Ovary (tissue), 3 donors: ENCODE measurements at regions not wholly inside any gene's neighbourhood (a gene's known extent, or its start where the extent isn't known, plus 50 kb on each side); places are given as distances from the start of the nearest gene placed in this dataset.

Experiments
- POLR2A ChIP-seq: fragments of 450-650 bp; IDR thresholded peaks from one replicate; pipeline ENCODE4 v1.6.1; 2017; ENCODE audit warnings: antibody characterized with exemption, mild to moderate bottlenecking, moderate library complexity
- TF ChIP-seq, protein P1 (sequence below), 3 donors: fragments of 450-650 bp in 2 of 3; fragments of 200-600 bp in 1 of 3; IDR thresholded peaks; one replicate each; pipeline versions ENCODE4 v1.5.1 to v1.8.0; 2016 to 2022; ENCODE audit warnings: antibody characterized with exemption in 3 of 3, mild to moderate bottlenecking in 1 of 3
- donor health status: DM: no; HTN: no; CAD: no.

DNA sequence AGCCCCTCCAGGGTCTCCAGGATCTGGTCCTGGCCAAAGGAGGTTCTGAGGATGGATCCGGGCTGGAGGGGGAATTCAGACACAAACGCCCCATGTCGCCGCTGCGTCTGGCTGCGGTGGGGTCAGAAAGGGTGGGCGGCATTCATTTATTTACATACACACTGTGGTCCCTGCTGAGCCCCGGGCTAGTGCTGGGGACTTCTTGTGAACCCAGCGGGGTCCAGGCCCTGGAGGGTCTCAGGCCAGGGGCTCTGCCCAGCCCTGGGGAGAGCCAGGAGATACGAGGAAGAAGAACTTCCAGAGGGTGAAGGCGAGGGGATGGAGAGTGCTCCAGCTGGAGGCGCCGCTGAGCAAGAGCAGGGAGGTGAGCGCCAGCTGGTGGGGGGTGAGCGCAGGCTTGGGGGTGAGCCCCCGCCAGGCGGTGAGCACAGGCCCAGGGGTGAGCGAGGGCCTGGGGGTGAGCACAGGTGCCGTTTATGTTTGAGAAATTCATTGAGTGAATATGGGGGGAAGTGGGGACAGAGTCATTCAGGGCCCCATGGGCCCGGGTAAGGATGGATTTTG is 68.1 kb downstream of the NCOR2 start:
- TF ChIP-seq, protein P1, sequence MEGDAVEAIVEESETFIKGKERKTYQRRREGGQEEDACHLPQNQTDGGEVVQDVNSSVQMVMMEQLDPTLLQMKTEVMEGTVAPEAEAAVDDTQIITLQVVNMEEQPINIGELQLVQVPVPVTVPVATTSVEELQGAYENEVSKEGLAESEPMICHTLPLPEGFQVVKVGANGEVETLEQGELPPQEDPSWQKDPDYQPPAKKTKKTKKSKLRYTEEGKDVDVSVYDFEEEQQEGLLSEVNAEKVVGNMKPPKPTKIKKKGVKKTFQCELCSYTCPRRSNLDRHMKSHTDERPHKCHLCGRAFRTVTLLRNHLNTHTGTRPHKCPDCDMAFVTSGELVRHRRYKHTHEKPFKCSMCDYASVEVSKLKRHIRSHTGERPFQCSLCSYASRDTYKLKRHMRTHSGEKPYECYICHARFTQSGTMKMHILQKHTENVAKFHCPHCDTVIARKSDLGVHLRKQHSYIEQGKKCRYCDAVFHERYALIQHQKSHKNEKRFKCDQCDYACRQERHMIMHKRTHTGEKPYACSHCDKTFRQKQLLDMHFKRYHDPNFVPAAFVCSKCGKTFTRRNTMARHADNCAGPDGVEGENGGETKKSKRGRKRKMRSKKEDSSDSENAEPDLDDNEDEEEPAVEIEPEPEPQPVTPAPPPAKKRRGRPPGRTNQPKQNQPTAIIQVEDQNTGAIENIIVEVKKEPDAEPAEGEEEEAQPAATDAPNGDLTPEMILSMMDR (IDR thresholded peaks at IDR 0.05) = no peak
- TF ChIP-seq POLR2A = no peak
